Activated T-cell treated with anti-CD3 and anti-CD28 coated beads, Interleukin-2, amount 50 U/mL, for 4 hours (primary cell): ENCODE measurements at regions not wholly inside any gene's neighbourhood (a gene's known extent, or its start where the extent isn't known, plus 50 kb on each side); places are given as distances from the start of the nearest gene placed in this dataset.

Source experiments
- ATAC-seq, 2 donors: fragments of 200-7000 bp; cut with Tn5 transposase; one replicate each; pipeline ENCODE4 v1.10.0; 2021
- DNase-seq: peaks from one replicate; pipeline ENCODE4 v3.0.0-alpha.2; 2020
- H3K27me3 Mint-ChIP-seq: one replicate; pipeline ENCODE4 v1.8.0; 2021; ENCODE audit warnings: low read depth, mixed read lengths
- H3K36me3 Mint-ChIP-seq: one replicate; pipeline ENCODE4 v1.8.0; 2022; ENCODE audit warnings: mixed read lengths; ENCODE audit not compliant: insufficient read depth
- H3K4me1 Mint-ChIP-seq: one replicate; pipeline ENCODE4 v1.8.0; 2021; ENCODE audit warnings: low read depth, mixed read lengths
- H3K4me3 Mint-ChIP-seq: one replicate; pipeline ENCODE4 v1.8.0; 2021; ENCODE audit warnings: mild to moderate bottlenecking, moderate library complexity, mixed read lengths
- H3K9me3 Mint-ChIP-seq: one replicate; pipeline ENCODE4 v1.8.0; 2021; ENCODE audit warnings: mixed read lengths

DNA sequence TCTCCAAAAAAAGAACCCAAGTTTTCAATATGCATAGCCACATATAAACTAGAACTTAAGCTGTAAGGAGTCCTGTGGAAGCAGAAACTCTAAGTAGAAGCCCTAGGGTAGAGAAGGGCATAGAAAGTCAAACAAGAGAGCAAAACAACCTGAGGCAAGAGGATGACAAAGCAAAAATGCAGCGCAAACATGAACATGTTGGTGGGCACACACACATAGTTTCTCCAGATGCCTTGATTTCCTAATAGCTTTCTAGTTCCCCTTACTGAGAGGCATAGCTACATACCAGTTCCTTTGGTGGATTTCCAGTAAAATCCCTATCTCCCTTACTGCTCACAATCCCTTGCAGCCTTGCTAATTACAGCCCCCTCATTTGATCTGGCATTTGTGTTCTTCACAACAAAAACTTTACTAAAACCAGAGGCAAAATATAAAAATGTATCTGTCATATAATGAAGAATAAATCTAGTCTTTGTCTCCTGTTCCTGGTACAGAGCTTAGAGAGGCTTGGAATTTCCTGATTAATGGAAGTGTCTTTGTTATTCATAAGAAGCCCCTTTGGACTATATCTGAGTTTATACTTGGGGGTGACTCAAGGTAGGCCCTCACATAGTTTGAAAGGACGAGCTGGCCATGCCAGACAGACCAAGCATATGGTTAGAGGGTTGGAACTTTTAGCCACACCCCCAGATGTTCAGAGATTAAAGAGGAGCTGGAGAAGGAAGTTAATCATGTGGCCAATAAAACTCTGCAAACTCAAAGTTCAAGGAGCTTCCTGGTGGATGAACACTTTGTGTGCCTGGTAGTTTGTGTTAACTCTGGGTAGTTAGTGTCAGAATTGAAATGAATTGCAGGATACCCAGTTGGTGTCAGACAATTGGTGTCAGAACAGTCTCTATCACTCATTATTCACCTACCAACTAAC, 52.7 kb upstream of the ZCCHC13 start:
- peaks cover 3% of the 10 kb centered on the region for H3K4me1 Mint-ChIP-seq
- ATAC-seq (no peak), DNase-seq (no peak)
- peaks cover 9% of the 10 kb centered on the region for H3K36me3 Mint-ChIP-seq
- H3K27me3 Mint-ChIP-seq: no peaks in the 10 kb centered on the region
- no peaks in the 10 kb centered on the region for H3K9me3 Mint-ChIP-seq
- no peak overlapping the region for H3K4me3 Mint-ChIP-seq

DNA sequence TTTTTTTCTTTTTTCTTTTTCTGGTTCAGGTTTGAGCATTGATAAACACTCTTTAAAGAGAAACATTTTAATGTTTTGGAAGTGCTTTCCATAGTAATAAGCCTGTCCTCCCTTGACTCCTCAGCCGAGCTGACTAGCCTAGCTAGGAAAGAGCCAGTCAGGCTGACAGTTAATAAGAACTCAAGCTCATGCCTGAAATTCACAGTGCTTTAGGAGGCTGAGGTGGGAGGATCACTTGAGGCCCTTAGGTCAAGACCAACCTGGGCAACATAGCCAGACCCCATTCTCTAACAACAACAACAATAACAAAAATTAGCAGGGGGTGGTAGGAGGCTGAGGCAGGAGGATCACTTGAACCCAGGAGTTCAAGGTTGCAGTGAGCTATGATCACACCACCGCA, 53.4 kb upstream of the ZCCHC13 start:
- Mint-ChIP-seq H3K36me3 (peaks cover 9% of the 10 kb centered on the region), H3K4me3 (no peak overlapping the region), H3K4me1 (peaks cover 3% of the 10 kb centered on the region), H3K27me3 (no peaks in the 10 kb centered on the region), H3K9me3 (no peaks in the 10 kb centered on the region)
- ATAC-seq (no peak), DNase-seq (no peak)

DNA sequence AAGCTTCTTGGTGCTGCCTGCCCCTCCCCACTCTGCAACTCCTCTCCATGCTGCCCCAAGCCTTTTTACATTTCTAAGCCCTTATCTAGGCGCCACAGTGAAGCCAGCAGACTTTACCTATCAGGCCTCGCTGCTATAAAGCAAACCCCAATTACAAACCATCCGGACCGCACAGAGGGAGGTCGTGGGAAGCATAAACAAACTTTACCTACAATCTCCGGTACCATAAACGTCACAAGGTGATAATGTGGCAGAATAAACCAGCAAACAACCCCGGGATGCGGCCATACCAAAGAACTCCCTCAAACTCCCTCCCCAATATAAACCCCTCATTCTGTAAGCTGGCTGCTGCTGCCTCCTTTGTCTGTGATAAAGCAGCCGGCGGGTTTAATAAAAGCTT, 54.0 kb upstream of the ZCCHC13 start:
- Mint-ChIP-seq H3K36me3 (peaks cover 9% of the 10 kb centered on the region), H3K27me3 (no peaks in the 10 kb centered on the region), H3K4me3 (no peak overlapping the region), H3K9me3 (no peaks in the 10 kb centered on the region), H3K4me1 (peaks cover 3% of the 10 kb centered on the region)
- DNase-seq: no peak
- ATAC-seq: no peak

DNA sequence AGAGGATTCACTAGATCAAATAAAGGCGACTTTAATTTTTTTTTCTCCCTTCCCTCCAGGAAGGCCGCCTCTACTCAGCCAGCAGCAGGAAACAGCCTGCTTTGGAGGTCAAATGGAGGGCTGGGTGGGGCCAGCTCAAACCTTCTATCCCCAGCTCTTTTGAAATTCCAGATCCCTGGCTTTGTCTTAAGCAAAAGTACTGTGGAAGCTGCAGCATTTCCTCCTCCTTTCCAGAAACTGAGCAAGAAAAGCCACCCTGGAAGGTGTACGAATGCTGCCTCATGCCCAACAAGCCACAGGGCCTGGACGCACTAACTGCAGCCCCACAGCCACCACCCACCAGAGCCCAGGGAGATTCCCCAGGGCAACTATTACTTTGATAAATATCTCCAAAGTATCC, 55.1 kb upstream of the ZCCHC13 start:
- H3K4me3 Mint-ChIP-seq: no peak overlapping the region
- no peaks in the 10 kb centered on the region for H3K27me3 Mint-ChIP-seq
- H3K9me3 Mint-ChIP-seq: no peaks in the 10 kb centered on the region
- peaks cover 7% of the 10 kb centered on the region for H3K36me3 Mint-ChIP-seq
- DNase-seq (no peak), ATAC-seq (no peak)
- peaks cover under 1% of the 10 kb centered on the region for H3K4me1 Mint-ChIP-seq

DNA sequence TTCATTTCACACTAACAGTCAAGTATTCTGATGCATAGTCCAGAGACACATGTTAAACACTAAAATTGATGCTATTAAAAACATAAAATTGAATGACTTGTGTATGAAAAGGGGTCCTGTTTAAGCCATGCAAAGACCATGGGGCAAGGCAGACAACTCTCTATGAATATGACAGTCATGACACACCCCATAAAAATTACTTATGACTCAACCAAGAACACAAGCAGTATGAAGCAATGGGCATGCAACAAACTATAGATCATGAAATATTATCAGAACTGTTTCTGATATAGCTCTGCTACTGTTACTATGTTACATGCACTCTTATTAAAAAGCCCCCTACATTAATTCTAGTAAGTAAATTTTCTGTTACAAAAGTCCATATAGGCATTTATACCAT, 57.5 kb upstream of the ZCCHC13 start:
- no peak overlapping the region for H3K4me3 Mint-ChIP-seq
- H3K36me3 Mint-ChIP-seq: peaks cover 13% of the 10 kb centered on the region
- no peaks in the 10 kb centered on the region for H3K9me3 Mint-ChIP-seq
- ATAC-seq: no peak
- H3K4me1 Mint-ChIP-seq: no peaks in the 10 kb centered on the region
- no peaks in the 10 kb centered on the region for H3K27me3 Mint-ChIP-seq
- no peak for DNase-seq

DNA sequence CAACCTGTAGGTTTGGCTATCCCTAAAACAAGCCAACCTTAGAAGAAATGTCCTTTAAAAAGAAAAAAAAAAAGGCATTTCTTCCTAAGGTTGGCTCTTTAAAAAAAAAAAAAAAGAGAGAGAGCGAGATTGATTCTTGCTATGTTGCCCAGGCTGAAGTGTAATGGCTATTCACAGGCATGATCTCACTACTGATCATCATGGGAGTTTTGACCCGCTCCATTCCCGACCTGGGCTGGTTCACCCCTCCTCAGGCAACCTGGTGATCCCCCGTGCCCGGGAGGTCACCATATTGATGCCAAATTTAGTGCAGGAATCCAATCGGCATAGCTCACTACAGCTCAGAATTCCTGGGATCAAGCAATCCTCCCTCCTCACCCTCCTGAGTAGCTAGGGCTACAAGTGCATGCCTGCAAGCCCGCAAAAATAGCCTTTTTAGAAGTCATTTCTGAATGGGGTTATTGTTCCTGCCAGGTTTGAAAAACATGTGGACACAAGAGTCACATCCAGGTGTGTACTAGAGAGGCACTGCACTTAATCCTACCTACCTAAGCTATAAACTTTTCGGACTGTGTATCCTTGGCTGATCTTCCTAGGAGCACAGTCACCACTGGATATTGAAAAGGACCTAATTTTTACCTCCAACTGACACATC, 61.4 kb upstream of the ZCCHC13 start:
- H3K36me3 Mint-ChIP-seq: peaks cover 19% of the 10 kb centered on the region
- DNase-seq: no peak
- no peak for ATAC-seq
- H3K9me3 Mint-ChIP-seq: no peaks in the 10 kb centered on the region
- H3K4me1 Mint-ChIP-seq: peaks cover 1% of the 10 kb centered on the region
- H3K27me3 Mint-ChIP-seq: no peaks in the 10 kb centered on the region
- H3K4me3 Mint-ChIP-seq: no peak overlapping the region

DNA sequence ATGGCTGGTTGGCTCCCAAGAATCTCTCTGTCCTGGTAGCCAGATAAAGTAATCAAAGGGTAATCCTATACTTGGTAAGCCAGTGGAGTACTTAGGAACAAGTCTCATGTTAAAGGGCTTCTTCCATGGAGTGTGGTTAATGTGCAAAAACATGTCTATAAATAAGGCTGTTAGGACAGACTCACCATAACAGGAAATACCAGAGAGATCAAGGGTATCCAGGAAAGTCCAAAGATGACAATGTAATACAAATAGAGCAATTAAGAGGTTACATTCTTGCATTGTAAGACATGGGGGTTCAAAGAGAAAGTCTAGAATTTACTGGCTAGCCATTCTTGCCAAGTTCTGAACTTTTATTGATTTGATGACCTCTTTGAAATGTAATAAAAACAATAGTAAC, 61.9 kb upstream of the ZCCHC13 start:
- ATAC-seq (no peak), DNase-seq (no peak)
- Mint-ChIP-seq H3K4me3 (no peak overlapping the region), H3K27me3 (no peaks in the 10 kb centered on the region), H3K9me3 (no peaks in the 10 kb centered on the region), H3K4me1 (peaks cover 1% of the 10 kb centered on the region), H3K36me3 (peaks cover 18% of the 10 kb centered on the region)

DNA sequence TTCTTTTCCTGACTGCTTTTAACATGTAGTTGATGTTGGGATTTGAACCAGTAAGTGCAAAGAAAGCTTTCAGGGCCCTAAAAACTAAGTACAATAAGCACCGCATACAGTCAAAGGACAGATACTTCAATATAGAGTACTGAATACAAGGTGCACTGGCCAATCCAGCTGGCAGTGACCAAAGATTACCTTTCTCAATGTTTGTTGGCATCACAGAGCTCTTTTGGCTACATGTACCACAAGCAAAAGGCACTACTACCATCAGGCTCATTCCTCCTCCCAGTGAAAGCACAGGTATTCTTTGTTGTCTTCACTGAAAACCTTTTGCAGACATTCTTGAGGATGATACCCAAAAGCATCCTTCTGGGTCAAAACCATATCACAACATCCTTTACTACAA, 65.2 kb upstream of the ZCCHC13 start:
- no peak overlapping the region for H3K4me3 Mint-ChIP-seq
- no peaks in the 10 kb centered on the region for H3K9me3 Mint-ChIP-seq
- peaks cover 1% of the 10 kb centered on the region for H3K4me1 Mint-ChIP-seq
- H3K27me3 Mint-ChIP-seq: no peaks in the 10 kb centered on the region
- H3K36me3 Mint-ChIP-seq: peaks cover 15% of the 10 kb centered on the region
- no peak for DNase-seq
- no peak for ATAC-seq

DNA sequence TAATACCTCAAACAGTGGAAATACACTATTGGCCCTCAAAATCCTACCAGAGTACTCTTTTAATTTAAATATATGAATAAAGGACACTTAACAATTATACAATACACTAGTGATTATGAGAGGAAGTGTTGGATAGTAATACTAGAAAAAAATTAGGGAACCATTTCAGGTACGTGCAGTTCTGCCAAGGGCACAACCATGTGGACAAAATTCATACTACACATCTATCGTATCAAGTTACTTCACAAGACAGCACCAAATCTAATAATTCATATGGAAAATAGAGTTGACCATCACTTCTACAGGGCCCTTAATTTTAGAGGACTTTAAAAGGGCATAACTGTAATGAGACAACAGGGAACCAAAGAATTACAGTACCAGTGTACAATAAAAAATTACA, 69.2 kb upstream of the ZCCHC13 start:
- DNase-seq (no peak), ATAC-seq (no peak)
- Mint-ChIP-seq H3K9me3 (no peaks in the 10 kb centered on the region), H3K27me3 (no peaks in the 10 kb centered on the region), H3K4me1 (peaks cover 2% of the 10 kb centered on the region), H3K4me3 (no peak overlapping the region), H3K36me3 (peaks cover 2% of the 10 kb centered on the region)

DNA sequence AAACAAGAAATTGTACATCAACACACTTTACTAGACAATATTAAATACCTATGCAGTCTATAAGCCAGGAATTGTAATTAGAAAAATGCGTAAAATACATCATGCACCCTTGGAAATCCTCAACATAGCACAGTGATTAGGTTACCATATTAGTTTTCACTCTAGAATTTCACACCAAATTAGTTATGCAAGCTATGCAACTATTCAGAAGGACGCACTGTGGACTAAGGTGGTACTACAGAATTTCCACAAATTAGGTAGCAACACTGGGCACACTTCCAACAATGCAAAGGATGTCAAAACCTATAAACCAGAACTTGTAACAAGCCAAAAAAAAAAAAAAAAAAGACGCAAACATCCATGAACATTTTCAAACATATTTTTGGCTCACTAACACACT, 71.1 kb upstream of the ZCCHC13 start:
- peaks cover 2% of the 10 kb centered on the region for H3K4me1 Mint-ChIP-seq
- H3K9me3 Mint-ChIP-seq: no peaks in the 10 kb centered on the region
- DNase-seq (no peak), ATAC-seq (no peak)
- peaks cover 2% of the 10 kb centered on the region for H3K36me3 Mint-ChIP-seq
- H3K4me3 Mint-ChIP-seq: no peak overlapping the region
- H3K27me3 Mint-ChIP-seq: no peaks in the 10 kb centered on the region

DNA sequence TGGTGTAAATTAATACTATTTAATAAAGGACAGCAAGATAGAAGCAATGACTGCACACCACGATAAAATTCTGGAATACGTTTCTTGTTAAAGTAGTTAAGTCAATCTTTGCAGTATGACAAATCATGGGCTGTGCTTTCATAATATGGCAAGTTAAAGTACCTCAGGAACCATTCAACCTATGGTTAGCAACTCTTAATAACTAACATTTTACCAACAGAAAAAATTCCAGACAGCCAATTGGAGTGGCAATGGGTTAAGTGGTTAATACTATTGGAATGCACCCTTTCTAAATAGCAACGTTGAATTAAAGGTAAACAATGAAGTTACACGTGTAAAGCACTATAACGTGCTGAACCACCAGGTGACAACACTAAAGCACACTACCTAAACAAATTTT, 72.4 kb upstream of the ZCCHC13 start:
- no peaks in the 10 kb centered on the region for H3K27me3 Mint-ChIP-seq
- ATAC-seq (no peak), DNase-seq (no peak)
- no peaks in the 10 kb centered on the region for H3K9me3 Mint-ChIP-seq
- H3K36me3 Mint-ChIP-seq: peaks cover 2% of the 10 kb centered on the region
- H3K4me3 Mint-ChIP-seq: no peak overlapping the region
- peaks cover 2% of the 10 kb centered on the region for H3K4me1 Mint-ChIP-seq

DNA sequence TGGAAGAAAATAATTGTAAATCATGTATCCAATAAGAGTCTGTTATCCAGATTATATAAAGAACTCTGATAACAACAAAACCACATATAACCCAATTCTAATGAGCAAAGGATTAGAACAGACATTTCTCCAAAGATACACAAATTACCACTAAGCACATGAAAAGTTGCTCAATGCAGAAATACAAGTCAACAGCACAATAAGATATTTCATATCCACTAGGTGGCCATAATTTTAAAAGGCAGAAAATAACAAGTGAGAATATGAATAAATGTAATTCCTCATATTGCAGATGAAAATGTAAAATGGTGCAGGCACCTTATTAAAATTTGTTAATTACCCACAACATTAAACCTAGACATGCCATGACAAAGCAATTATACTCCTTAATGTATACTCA, 73.9 kb upstream of the ZCCHC13 start:
- H3K36me3 Mint-ChIP-seq: peaks cover 8% of the 10 kb centered on the region
- H3K27me3 Mint-ChIP-seq: no peaks in the 10 kb centered on the region
- H3K9me3 Mint-ChIP-seq: no peaks in the 10 kb centered on the region
- peaks cover 2% of the 10 kb centered on the region for H3K4me1 Mint-ChIP-seq
- DNase-seq: no peak
- ATAC-seq: no peak
- H3K4me3 Mint-ChIP-seq: no peak overlapping the region

DNA sequence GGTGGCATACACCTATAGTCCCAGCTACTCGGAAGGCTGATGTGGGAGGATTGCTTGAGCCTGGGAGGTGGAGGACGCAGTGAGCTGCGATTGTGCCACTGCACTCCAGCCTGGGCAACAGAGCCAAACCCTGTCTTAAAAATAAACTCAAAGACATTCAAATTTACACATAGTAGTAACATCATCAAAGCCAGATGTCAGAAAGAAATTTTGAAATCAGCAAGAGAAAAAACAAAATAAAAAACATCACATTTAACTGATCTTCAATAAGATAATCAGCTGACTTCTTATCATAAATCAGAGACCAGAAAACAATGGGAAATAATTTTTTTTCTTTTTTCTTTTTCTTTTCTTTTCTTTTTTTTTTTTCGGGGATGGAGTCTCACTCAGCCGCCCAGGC, 78.9 kb upstream of the ZCCHC13 start:
- Mint-ChIP-seq H3K4me1 (peaks cover 2% of the 10 kb centered on the region), H3K36me3 (peaks cover 18% of the 10 kb centered on the region), H3K27me3 (no peaks in the 10 kb centered on the region), H3K9me3 (no peaks in the 10 kb centered on the region), H3K4me3 (no peak overlapping the region)
- ATAC-seq (no peak), DNase-seq (no peak)

DNA sequence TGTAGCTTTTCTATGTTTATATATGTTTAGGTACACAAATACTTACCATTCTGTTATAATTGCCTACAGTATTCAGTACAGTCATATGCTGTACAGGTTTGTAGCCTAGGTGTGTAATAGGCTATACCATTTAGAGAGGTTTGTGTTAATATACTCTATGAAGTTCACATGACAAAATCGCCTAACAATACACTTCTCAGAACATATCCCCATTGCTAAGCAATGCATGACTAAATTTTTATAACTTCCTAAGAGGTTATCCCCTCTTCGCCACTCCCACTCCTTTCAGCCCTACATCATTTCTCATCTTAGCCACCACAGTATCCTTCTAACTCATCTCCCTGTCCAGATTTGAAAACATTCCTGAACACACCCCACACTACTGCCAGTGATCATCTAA, 83.7 kb upstream of the ZCCHC13 start:
- DNase-seq (no peak), ATAC-seq (no peak)
- Mint-ChIP-seq H3K27me3 (no peaks in the 10 kb centered on the region), H3K4me1 (peaks cover 2% of the 10 kb centered on the region), H3K9me3 (no peaks in the 10 kb centered on the region), H3K4me3 (no peak overlapping the region), H3K36me3 (peaks cover 23% of the 10 kb centered on the region)

DNA sequence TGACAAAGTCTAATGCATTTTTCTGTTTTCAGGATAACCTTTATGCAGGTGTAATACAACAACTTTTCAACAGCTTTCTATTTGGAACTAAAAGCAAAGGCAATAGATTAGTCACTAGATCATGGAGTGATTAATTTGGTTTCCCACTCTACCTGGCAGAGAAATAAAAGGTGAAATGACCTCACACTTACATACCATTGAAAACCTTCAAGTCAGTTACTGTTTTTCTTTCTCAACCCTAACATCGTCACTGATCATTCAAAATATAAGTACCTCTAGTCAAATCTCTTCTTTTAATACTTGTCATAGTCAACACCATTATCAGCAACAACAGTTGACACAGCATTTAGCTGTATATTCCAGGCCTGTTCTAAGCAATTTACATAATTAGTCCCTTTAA, 85.1 kb upstream of the ZCCHC13 start:
- Mint-ChIP-seq H3K4me3 (no peak overlapping the region), H3K4me1 (peaks cover 2% of the 10 kb centered on the region), H3K27me3 (no peaks in the 10 kb centered on the region), H3K9me3 (peaks cover 1% of the 10 kb centered on the region), H3K36me3 (peaks cover 26% of the 10 kb centered on the region)
- ATAC-seq: no peak
- no peak for DNase-seq
